Breast epithelium (tissue), 3 donors: ENCODE measurements at regions not wholly inside any gene's neighbourhood (a gene's known extent, or its start where the extent isn't known, plus 50 kb on each side); places are given as distances from the start of the nearest gene placed in this dataset.

Source experiments
- POLR2A ChIP-seq: fragments of 450-650 bp; IDR thresholded peaks from one replicate; pipeline ENCODE4 v1.6.1; 2016; ENCODE audit warnings: antibody characterized with exemption, mild to moderate bottlenecking, moderate library complexity
- TF ChIP-seq, protein P1 (sequence below), 3 donors: fragments of 450-650 bp; IDR thresholded peaks; one replicate each; pipeline ENCODE4 v1.5.1; 2016 to 2017; ENCODE audit warnings: antibody characterized with exemption in 3 of 3, mild to moderate bottlenecking in 3 of 3, moderate library complexity in 3 of 3

GRCh38 chr4:136713140-136713539 is 819.2 kb downstream of the PCDH18 start:
- TF ChIP-seq POLR2A = no peak
- TF ChIP-seq, protein P1, sequence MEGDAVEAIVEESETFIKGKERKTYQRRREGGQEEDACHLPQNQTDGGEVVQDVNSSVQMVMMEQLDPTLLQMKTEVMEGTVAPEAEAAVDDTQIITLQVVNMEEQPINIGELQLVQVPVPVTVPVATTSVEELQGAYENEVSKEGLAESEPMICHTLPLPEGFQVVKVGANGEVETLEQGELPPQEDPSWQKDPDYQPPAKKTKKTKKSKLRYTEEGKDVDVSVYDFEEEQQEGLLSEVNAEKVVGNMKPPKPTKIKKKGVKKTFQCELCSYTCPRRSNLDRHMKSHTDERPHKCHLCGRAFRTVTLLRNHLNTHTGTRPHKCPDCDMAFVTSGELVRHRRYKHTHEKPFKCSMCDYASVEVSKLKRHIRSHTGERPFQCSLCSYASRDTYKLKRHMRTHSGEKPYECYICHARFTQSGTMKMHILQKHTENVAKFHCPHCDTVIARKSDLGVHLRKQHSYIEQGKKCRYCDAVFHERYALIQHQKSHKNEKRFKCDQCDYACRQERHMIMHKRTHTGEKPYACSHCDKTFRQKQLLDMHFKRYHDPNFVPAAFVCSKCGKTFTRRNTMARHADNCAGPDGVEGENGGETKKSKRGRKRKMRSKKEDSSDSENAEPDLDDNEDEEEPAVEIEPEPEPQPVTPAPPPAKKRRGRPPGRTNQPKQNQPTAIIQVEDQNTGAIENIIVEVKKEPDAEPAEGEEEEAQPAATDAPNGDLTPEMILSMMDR (IDR thresholded peaks at IDR 0.05) = no peak
